Gastrocnemius medialis (tissue), 4 donors: ENCODE measurements at regions not wholly inside any gene's neighbourhood (a gene's known extent, or its start where the extent isn't known, plus 50 kb on each side); places are given as distances from the start of the nearest gene placed in this dataset.

Experiments
- POLR2A ChIP-seq, 2 donors: fragments of 450-650 bp; IDR thresholded peaks; one replicate each; pipeline ENCODE4 v1.6.1; 2017; ENCODE audit warnings: antibody characterized with exemption in 2 of 2, mild to moderate bottlenecking in 2 of 2, moderate library complexity in 2 of 2
- TF ChIP-seq, protein P1 (sequence below), 5 experiments: fragments of 450-650 bp in 3 of 5; fragments of 200-600 bp in 2 of 5; sonication (generic) in 2 of 5; IDR thresholded peaks in 4 of 5; conservative IDR thresholded peaks in 1 of 5; 1 replicate in 4 of 5; 2 replicates in 1 of 5; pipeline ENCODE4 v1.5.1; 2016 to 2019; ENCODE audit warnings: antibody characterized with exemption in 5 of 5, mild to moderate bottlenecking in 3 of 5, moderate library complexity in 3 of 5

DNA sequence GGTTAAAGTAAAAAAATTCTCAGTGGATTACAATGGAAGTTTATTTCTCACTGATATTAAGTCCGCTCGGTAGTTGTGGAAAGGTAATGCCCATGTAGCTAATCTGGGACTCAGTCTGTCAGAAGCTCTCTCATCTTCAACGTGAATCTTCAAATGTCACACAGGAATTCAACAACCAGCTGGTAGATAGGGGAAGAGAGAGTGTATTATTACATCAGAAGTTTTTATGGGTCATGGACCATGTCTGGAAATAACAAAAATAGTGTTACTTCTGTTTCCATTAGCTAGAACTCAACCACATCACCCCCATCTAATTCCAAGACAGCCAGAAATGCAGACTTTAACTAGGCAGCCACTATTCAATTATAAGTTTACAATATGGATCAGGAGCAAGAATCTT is 506.1 kb upstream of the HTR2C start:
- TF ChIP-seq, protein P1, sequence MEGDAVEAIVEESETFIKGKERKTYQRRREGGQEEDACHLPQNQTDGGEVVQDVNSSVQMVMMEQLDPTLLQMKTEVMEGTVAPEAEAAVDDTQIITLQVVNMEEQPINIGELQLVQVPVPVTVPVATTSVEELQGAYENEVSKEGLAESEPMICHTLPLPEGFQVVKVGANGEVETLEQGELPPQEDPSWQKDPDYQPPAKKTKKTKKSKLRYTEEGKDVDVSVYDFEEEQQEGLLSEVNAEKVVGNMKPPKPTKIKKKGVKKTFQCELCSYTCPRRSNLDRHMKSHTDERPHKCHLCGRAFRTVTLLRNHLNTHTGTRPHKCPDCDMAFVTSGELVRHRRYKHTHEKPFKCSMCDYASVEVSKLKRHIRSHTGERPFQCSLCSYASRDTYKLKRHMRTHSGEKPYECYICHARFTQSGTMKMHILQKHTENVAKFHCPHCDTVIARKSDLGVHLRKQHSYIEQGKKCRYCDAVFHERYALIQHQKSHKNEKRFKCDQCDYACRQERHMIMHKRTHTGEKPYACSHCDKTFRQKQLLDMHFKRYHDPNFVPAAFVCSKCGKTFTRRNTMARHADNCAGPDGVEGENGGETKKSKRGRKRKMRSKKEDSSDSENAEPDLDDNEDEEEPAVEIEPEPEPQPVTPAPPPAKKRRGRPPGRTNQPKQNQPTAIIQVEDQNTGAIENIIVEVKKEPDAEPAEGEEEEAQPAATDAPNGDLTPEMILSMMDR (IDR thresholded peaks at IDR 0.05 in 4 of 5, conservative IDR thresholded peaks at IDR 0.05 in 1 of 5), result no peak
- TF ChIP-seq POLR2A (IDR thresholded peaks at IDR 0.05), result no peak
